ENCODE measurements at regions not wholly inside any gene's neighbourhood (a gene's known extent, or its start where the extent isn't known, plus 50 kb on each side); places are given as distances from the start of the nearest gene placed in this dataset.
A peak's percentile ranks its signal among the peaks of the same experiment; 100 is the strongest.
"Not testable (repeated sequence)": the region's sequence is repeated elsewhere in the genome, so short reads cannot be mapped to it uniquely, and the experiment has no call there.

DNA sequence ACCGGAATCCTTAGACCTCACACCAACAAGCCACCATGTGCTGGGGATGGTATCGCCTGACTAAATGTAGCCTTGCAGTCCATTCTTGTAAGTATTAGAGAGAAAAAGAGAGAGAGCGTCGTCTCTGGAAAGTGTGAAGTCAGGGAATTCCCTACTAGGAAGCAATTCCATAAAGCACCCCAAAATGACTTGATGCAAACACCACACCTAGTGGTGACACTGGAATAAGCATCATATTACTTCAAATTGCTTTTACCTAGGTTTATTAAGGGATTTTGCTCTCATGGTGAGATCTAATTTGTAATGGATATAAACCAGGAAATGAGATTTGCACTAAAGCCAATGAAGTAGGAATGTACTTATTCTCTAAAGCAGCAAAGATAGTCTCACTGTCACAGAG lies 111.4 kb upstream of the METTL9 start:
- DNase-seq: not testable (repeated sequence)

GRCh38 chr16:21499046-21499445 lies 100.3 kb upstream of the METTL9 start:
- DNase-seq: not testable (repeated sequence)

- DNase-seq: not testable (repeated sequence)
These were observed 98.0 kb upstream of the METTL9 start for GRCh38 chr16:21501223-21501868.

DNA sequence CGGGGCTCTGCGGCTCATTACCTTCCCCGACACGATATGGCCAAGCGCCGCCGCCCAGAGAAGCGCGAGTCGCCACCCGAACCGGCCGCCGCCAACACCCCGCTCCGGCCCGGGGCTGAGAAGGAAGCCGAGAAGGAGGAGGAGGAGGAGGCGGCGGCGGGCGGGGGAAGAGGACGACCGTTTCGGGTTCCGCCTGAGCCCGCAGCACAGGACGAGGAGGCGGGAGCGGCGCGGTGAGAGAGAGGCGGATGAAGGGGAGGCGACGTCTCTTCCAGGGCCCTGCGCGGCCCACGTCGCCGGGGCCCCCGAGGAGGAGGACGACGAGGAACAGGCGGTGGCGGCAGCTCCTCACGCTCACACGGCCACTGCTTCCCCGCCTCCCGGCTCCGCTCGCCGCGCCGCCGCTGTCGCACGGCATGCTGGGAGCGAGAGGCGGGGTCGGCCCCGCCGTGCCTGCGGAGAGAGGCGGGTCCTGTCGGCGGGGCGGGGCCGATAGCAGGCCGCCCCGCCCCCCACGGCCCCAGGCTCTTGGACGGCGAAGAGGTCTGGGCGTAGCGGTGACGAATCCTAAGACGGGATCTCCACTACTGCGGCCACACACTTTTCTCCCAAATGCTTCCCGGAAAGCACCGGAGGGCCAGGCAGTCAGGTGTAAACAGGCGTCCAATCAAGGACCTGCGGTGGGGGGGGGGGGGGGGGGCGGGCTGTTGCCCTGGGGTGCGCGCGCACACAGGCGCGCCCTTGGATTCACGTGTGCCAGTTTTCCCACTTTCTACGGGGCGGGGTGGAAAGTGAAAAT lies 97.3 kb upstream of the METTL9 start:
- DNase-seq: peak; percentile 51

DNA sequence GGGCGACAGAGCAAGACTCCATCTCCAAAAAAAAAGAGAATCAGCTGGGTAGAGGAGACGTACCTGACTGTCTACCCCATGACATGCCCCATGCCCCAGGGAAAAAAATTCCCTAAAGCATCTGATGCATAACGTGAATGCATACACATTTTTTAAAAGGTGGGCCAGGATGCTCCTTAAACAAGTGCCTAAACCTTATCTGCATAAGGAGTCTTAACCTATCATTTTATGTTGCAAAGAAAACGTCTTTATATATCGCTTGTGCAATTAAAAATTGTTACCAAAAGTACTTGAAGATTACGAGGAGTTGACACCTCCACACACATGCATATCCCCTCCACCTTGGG lies 95.8 kb upstream of the METTL9 start:
- not testable (repeated sequence) for DNase-seq

DNA sequence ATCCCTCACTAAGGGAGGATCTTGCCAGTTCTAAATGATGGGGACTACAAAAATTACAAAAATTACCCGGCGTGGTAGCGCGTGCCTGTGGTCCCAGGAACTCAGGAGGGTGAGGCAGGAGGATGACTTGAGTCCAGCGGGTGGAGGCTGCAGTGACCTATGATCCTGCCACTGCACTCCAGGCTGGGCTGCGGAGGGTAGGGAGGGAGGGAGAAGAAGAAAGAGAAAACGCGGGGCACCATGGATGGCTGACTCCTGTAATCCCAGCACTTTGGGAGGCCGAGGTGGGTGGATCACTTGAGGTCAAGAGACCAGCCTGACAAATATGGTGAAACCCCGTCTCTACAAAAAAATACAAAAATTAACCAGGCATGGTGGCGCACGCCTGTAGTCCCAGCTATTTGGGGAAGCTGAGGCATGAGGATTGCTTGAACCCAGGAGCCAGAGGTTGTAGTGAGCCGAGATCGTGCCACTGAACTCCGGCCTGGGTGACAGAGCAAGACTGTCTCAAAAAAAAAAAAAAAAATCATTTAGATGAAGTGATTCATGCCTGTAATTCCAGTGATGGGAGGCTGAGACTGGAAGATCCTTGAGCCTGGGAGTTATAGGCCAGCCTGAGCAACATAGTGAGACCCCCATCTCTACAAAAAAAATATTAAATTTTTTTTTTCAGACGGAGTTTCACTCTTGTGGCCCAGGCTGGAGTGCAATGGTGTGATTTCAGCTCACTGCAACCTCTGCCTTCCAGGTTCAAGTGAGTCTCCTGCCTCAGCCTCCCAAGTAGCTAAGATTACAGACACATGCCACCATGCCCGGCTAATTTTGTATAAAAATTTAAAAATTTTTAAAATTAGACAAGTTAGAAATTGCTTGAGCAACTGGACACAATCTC lies 95.2 kb upstream of the METTL9 start:
- not testable (repeated sequence) for DNase-seq

DNA sequence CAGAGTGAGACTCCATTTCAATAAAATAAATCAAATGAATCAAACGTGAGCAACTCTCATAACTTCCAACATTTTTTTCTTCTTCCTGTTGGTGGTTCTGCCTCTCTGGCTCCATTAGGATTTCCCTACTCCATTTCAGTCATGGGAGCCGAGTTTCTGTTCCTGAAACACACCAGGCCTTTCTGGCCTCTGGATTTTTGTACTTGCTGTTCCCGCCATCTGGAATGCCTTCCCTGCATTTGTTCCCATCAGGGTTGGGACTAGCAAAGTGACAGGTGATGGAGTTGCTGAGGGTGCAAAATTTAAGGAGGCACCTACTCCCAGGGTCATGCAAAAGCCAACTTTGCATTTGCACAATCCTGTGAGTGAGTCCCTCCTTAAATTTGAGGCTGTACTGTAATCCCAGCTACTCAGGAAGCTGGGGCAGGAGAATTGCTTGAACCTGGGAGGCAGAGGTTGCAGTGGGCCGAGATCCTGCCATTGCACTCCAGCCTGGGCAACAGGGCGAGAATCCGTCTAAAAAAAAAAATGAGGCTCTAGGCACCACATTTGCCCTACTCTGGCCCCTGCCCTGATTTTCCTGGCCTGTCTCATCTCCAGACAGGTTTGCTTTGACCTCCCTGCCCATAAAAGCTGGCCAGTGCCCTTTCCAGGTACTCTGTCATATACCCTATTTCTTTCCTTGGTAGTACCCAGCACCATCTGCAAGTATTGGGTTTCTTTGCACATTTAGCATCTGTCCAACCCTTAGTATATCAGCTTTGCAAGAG lies 93.4 kb upstream of the METTL9 start:
- DNase-seq: not testable (repeated sequence)

- not testable (repeated sequence) for DNase-seq
These were observed 92.4 kb upstream of the METTL9 start for GRCh38 chr16:21506857-21507456.

- not testable (repeated sequence) for DNase-seq
These were observed 91.6 kb upstream of the METTL9 start for GRCh38 chr16:21507631-21508305.

DNA sequence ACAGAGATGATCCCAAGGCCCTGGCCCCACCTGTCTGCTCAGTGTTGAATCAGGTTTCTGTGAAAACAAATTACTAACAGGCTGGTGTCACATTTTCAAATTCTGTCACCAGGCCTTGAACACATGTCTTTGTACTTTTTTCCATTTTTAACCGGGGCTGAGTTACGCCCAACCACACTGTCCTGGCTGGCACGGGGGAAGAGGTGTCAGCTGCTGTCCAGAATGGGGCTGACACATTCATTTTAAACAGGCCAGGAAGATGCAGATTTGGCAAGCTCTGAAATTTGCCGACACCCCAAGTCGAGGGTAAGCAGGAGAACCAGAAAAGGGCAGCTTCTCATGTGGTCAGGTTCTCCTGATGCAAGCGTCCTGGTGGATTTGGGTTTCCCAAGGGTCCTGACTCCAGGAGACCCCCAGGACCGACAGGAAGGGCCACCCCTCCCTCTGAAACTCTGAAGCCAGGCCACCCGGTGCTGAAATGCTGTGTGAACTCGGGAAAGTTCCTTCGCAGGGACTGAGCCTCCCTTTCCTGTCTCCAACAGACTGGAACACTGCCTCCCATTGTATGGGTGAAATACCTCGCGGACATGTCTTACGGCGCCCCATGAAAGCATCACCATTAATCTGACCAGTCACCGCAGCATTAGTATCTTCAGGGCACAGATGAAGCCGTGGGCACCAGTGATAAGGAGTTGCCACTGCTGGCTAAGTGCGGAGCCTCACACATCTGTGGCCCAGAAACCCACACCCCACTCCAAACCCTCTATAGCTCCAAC lies 90.5 kb upstream of the METTL9 start:
- not testable (repeated sequence) for DNase-seq

GRCh38 chr16:21509437-21510086 lies 89.8 kb upstream of the METTL9 start:
- not testable (repeated sequence) for DNase-seq

GRCh38 chr16:21510869-21511255 lies 88.5 kb upstream of the METTL9 start:
- DNase-seq: not testable (repeated sequence)

DNA sequence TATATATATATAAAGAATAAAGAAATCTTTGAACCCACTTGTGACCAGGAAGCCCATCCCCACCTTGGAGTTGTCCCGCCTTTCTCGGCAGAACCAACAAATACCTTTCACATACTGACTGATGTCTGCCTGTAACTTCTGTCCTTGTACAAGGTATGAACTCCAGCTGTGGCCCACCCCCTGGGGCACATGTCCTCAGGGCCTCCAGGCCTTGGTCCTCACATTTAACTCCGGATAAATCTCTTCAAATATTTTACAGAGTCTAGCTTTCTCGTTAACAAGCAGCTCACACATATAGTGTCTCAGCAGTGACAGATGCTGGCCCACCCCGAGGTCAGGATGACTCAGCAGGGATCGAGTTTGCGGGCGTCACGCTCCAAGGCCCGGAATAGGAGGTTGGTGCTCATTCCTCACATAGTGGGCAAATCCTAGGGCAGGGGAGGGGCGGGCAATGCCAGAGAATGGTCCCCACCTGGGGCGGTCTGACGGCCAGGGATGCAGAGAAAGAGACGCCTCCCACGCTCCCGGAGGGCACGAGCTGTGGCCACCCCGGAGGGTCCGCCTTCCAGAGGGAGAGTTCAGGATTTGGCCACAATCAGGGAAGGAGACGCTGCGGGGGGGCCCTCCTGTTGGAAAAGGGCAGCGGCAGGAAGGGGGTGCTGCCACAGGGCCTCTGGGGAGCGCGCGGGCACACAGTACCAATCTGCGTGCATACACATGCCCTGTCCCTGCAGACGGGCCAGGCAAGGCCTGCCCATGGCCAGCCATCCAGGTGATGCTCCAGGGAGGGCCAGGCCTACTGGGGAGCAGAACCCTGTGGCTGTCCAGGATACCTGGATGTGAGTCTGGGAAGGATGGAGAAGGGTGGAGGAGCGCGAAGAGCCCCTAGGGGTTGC lies 87.8 kb upstream of the METTL9 start:
- DNase-seq: not testable (repeated sequence)

GRCh38 chr16:21512280-21513192 lies 86.8 kb upstream of the METTL9 start:
- not testable (repeated sequence) for DNase-seq

- DNase-seq: not testable (repeated sequence)
These were observed 86.0 kb upstream of the METTL9 start for GRCh38 chr16:21513337-21513741.

DNA sequence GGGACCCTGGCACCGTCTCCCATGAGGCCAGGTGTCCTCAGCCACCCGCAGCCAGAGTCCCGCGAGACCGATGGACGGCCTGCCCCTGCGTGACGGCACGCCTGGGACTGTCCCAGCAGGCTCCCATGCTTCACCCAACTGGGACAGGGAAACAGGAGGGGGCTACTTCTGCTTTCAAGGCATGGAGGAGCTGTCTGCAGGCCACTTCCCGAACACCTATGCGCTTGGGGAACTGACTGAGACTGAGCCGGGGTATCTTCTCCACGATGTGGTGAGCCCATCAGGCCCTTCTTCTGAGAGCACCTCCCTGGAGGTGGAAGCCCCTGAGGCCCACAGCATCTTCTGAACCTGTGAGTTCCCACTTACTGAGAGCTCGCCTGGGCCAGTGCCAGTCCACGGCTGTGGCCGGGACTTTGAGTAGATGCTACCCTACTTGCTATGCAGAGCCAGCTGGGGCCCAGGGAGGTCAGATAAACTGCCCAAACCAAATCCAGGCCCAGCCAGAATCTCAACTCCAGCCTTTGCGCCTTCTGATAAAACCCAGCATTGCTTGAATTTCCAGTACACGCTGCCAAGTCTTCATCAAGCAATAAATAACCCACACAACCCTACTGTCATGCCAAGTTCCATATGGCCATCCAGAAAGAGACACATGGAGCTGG lies 85.4 kb upstream of the METTL9 start:
- DNase-seq: not testable (repeated sequence)

DNA sequence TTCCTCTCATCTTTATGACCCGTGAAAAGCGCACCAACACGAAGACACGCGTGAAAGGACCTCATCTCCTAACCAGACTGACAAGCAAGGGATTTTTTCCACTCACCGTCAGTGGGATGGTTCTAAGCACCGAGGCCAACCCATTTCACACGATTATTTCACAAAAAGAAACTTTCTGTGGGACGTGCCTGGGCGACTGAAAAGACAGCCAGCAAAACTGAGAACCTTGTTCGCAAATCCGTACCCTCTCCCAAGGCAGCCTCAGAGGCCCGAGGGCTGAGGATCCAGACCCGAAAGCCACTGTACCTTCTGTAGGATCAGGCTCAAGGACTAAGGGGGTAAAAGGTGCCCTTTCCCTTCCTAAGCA lies 84.9 kb upstream of the METTL9 start:
- not testable (repeated sequence) for DNase-seq

DNA sequence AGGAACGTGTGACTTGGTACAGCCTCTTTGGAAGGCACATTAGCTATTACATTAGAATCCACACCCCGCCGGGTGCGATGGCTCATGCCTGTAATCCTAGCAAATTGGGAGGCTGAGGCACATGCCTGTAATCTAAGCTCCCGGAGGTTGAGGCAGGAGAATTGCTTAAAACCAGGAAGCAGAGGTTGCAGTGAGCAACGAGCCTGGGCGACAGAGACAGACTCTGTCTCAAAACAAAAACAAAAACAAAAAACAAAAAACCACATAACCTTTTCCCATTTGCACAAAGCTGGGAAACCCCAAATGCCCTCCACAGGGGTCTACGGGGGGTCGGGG lies 82.7 kb upstream of the METTL9 start:
- not testable (repeated sequence) for DNase-seq

Data from NCI-H510A (cell line).